ENCODE measurements at regions not wholly inside any gene's neighbourhood (a gene's known extent, or its start where the extent isn't known, plus 50 kb on each side); places are given as distances from the start of the nearest gene placed in this dataset.

DNA sequence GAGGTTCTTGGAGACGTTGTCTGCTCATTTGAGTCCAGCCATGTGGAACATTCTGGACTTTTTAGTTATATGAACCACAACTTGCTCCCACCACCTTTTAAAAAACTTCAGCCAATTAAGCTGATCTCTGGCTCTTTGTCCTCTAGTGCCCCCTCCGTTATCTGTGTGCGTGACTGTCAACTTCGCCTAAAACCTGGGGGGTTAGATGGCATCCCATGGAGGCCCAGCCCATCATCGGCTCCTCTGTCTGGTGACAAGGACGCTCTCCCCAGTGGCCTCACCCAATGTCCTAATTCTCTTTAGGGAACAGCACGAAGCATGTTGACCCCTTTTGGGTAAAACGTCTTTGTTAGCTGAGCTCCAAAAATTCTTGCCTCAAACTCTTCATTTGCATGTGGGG, 341.0 kb upstream of the TNRC6C start:
- H3K4me3 ChIP-seq, result no peak overlapping the region
- no peaks in the 10 kb centered on the region for H3K36me3 ChIP-seq
- no peaks in the 10 kb centered on the region for H3K27me3 ChIP-seq
- H3K27ac ChIP-seq, result no peak overlapping the region
- peaks cover 0 to 10% of the 10 kb centered on the region in 2 donors for H3K4me1 ChIP-seq
- no peak for DNase-seq (ENCODE audit: low spot score)
- TF ChIP-seq CTCF (IDR thresholded peaks at IDR 0.05), result no peak
- H3K9me3 ChIP-seq, result no peaks in the 10 kb centered on the region

DNA sequence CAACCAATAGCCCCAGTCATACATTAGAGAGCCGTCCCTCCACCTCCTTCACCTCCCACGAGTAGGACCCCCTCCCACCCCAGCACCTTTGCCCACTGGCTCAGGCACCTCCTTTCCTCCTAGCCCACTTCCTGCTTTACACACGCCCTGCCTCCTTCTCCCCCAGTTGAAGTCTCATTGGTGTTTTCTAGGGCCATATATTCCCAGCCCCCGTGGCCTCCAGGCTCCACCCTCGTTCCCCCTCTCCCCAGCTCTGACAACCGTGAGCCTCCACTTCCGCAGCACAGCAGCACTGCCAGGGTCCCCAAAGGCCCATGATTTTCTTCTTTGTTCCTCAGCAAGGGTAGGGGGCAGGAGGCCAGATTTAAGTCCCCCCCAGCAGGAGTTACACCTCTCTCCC, 340.3 kb upstream of the TNRC6C start:
- H3K36me3 ChIP-seq, result no peaks in the 10 kb centered on the region
- H3K27ac ChIP-seq, result no peak overlapping the region
- H3K9me3 ChIP-seq, result no peaks in the 10 kb centered on the region
- no peaks in the 10 kb centered on the region for H3K27me3 ChIP-seq
- peaks cover 0 to 10% of the 10 kb centered on the region in 2 donors for H3K4me1 ChIP-seq
- no peak for DNase-seq (ENCODE audit: low spot score)
- no peak for TF ChIP-seq CTCF (IDR thresholded peaks at IDR 0.05)
- no peak overlapping the region for H3K4me3 ChIP-seq

- no peak for DNase-seq (ENCODE audit: low spot score)
- Histone ChIP-seq H3K27ac (no peak overlapping the region), H3K27me3 (no peaks in the 10 kb centered on the region), H3K9me3 (no peaks in the 10 kb centered on the region), H3K4me3 (no peak overlapping the region), H3K36me3 (no peaks in the 10 kb centered on the region), H3K4me1 (peaks cover 0 to 10% of the 10 kb centered on the region in 2 donors)
- no peak for TF ChIP-seq CTCF (IDR thresholded peaks at IDR 0.05)
Observed at GRCh38 chr17:77618731-77619130, 339.8 kb upstream of the TNRC6C start.

DNA sequence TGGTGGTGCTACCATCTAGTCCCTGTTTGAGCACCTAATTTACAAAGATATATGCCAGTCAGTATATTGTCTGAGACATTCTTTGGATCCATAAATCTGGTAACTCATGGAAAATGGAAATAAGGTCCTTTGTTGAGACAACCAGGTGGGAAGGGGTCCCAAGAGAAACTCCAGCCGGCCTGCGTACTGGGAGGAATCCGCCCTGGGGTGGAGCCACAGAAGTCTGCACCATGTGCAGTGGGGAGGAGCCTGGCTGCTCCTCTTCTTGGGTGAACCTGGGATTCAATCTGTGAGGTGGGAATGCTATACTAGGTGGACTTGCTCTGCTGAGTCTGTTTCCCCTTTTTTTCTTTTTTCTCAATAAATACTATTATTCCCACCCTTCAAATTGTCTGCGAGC, 339.2 kb upstream of the TNRC6C start:
- no peak for DNase-seq (ENCODE audit: low spot score)
- Histone ChIP-seq H3K27ac (no peak overlapping the region), H3K4me3 (no peak overlapping the region), H3K4me1 (peaks cover 0 to 10% of the 10 kb centered on the region in 2 donors), H3K36me3 (no peaks in the 10 kb centered on the region), H3K27me3 (no peaks in the 10 kb centered on the region), H3K9me3 (no peaks in the 10 kb centered on the region)
- no peak for TF ChIP-seq CTCF (IDR thresholded peaks at IDR 0.05)

DNA sequence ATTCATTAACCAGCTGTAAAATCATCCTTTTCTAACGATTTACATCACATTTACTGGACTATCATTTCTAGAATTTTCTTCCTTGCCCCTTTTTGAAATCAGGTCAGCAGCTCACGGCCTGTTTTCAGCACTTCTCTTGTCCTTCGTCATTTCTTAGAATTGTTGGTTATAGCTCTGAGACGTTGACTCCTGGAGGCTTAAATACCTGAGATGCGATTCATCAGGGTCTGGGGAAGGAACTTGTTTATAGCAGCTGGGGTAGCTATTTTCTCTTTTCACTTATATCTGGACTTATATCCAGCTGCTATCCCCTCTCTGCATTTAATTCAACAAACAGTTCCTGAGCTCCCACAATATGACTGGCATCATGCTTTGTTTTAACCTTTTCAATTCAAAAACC, 338.7 kb upstream of the TNRC6C start:
- no peak overlapping the region for H3K27ac ChIP-seq

More for the DNA sequence above, 338.7 kb upstream of the TNRC6C start:
- H3K27me3 ChIP-seq, result no peaks in the 10 kb centered on the region
- H3K4me3 ChIP-seq, result no peak overlapping the region
- peaks cover 0 to 10% of the 10 kb centered on the region in 2 donors for H3K4me1 ChIP-seq
- H3K36me3 ChIP-seq, result no peaks in the 10 kb centered on the region
- no peak for TF ChIP-seq CTCF (IDR thresholded peaks at IDR 0.05)
- DNase-seq (ENCODE audit: low spot score), result no peak
- no peaks in the 10 kb centered on the region for H3K9me3 ChIP-seq

All from right atrium auricular region (tissue), 2 donors.